AG10803 (cell line): ENCODE measurements at regions not wholly inside any gene's neighbourhood (a gene's known extent, or its start where the extent isn't known, plus 50 kb on each side); places are given as distances from the start of the nearest gene placed in this dataset.

ENCODE experiments used
- DNase-seq: peaks from one replicate; pipeline ENCODE4 v3.0.0; 2010; ENCODE audit warnings: low read depth
- H3K4me3 ChIP-seq: 2 replicates; pipeline ENCODE4 v1.5.1; 2011; ENCODE audit warnings: mild to moderate bottlenecking, low read length, control low read depth
- TF ChIP-seq, protein P1 (sequence below): conservative IDR thresholded peaks from 2 replicates; pipeline ENCODE4 v1.5.1; 2011; ENCODE audit warnings: mild to moderate bottlenecking, low read length, control low read depth, inconsistent platforms

DNA sequence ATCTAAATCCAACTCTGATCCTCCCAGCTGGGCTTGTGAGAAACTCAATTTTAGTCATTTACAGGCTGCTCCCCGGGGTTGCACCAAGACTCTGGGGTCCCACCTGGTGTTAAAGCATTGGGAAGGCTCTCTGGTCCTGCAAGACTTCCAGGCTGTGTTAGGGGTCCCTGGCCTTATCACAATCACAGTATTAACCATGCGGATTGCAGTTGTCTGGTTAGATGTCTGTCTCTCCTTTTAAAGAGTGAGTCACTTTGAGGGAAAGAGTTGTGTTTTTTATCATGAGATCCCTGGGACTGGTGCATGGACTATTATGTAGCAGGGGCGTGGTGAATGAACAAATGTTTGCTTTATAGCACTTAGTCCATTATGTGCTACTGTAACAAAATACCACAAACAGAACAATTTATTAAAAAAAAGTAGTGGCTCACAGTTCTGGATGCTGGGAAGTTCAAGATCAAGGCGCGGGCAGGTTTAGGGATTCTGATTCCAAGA, 531.4 kb downstream of the FUT8 start:
- TF ChIP-seq, protein P1, sequence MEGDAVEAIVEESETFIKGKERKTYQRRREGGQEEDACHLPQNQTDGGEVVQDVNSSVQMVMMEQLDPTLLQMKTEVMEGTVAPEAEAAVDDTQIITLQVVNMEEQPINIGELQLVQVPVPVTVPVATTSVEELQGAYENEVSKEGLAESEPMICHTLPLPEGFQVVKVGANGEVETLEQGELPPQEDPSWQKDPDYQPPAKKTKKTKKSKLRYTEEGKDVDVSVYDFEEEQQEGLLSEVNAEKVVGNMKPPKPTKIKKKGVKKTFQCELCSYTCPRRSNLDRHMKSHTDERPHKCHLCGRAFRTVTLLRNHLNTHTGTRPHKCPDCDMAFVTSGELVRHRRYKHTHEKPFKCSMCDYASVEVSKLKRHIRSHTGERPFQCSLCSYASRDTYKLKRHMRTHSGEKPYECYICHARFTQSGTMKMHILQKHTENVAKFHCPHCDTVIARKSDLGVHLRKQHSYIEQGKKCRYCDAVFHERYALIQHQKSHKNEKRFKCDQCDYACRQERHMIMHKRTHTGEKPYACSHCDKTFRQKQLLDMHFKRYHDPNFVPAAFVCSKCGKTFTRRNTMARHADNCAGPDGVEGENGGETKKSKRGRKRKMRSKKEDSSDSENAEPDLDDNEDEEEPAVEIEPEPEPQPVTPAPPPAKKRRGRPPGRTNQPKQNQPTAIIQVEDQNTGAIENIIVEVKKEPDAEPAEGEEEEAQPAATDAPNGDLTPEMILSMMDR, result no peak
- no peak overlapping the region for H3K4me3 ChIP-seq
- no peak for DNase-seq

DNA sequence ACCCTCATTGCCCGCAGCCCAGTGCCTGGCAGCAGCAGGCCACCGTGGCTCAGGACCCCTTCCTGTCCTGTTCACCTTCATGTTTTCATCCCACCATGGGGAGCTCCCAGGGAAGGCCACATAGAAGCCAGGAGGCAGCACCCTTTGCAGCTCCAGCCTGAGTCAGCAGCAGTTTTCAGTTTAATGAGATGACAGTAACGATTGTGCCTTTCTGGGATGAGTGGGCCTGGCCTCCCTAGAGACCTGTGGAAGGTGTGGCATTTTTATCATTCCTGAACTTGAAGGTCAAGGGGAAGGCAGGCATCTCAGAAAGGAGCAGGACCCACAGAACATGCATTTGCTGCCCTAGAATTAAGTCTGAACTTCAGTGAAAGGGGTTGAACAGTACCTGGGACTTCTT, 532.8 kb downstream of the FUT8 start:
- no peak for DNase-seq

DNA sequence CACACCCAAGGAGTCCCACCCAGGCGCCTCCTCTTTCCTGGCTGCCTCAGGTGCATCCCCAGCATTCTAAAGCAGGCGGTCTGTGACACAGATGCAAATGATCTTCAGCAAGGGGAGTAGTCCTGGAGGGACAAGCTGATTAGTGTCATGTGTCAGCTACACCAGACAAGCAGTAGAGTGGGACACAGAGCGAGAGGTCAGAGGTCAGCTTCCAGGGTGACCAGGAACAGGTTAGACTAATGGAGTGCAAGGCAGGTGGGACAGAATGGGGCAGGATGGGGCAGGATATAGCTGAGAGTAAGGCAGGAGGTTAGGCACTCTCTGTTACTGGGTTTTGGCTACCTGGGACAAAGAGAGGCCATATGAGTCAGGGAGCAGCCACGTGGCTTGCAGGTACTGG, 534.0 kb downstream of the FUT8 start:
- H3K4me3 ChIP-seq, result no peak overlapping the region
- TF ChIP-seq, protein P1, result no peak
- DNase-seq, result no peak

More for the DNA sequence above, 532.8 kb downstream of the FUT8 start:
- TF ChIP-seq, protein P1, result no peak
- H3K4me3 ChIP-seq, result no peak overlapping the region

DNA sequence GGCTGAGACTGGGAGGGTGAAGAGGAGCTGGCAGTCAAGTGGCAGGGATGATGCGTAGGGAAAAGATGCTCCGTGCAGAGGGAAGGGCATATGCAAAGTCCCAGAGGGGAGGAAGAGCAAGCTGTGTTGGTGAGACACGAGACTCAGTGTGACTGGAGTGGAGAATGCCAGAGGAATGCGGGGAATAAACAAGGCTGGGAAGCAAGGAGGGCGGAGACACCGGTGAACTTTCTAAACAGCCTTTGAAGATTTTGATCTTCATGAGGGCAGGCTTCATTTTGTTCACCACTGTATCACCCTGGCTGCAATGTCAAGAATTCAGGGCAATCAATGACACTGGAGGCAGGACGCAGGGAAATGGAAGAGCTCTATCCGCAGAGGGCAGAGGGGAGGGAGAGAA, 535.8 kb downstream of the FUT8 start:
- TF ChIP-seq, protein P1, result no peak

DNA sequence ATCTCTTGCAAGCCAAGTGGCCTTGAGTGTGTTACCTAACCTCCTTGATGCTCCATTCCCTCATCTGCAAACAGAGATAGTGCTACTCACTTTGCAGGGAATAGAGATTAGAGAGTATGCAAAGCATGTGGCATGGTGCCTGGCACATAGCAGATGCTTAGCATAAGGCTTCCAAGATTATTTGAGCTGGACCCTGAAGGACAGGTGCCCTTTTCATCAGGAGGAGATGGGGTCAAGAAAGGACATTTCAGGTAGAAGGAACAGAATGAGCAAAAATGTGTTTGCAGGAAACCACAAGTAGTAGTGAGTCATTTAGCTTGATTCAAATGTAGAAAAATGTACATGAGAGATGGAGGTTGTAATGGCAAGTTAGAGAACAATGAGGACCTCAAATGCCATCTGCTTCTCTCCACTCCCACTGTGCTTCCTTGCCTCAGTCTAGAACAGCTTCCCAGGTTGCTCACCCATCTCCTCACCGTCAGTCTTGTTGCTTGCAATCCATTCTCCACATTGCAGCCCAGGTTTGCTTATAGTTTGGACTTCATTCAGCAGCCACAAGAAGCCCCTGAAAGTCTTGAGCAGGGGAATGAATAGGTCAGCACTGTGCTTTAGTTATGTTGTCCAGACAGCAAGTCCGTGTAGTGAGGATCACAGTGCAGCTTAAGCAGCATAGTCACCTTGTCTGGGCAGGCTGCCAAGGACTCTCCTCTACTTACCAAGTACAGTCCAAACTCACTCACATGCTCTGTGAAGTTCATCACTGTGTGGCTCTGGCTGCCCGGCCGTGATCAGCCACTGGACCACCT, 536.3 kb upstream of the CCDC196 start:
- DNase-seq, result no peak
- no peak overlapping the region for H3K4me3 ChIP-seq
- TF ChIP-seq, protein P1, result no peak

More for the DNA sequence above, 535.8 kb downstream of the FUT8 start:
- no peak for DNase-seq
- H3K4me3 ChIP-seq, result no peak overlapping the region

DNA sequence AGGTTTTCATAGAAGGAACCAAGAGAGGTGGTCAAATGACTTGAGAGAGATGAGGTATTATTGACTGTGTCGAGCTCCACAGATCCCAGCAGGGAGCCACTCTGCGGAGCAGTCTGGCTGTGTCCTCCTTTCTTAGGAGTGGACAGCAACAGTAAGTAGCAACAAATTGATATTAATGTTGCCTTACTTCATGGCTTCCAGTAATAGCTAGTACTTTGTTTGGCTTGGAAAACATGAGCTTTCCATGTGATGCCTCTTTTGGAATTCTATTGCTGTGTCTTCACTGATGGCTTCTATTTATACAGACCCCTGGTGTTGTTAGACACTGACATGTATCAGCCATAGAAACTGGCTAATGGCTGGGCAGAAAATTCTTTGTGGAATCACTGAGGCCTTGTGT, 531.2 kb upstream of the CCDC196 start:
- no peak for DNase-seq
- no peak overlapping the region for H3K4me3 ChIP-seq
- TF ChIP-seq, protein P1, result no peak

DNA sequence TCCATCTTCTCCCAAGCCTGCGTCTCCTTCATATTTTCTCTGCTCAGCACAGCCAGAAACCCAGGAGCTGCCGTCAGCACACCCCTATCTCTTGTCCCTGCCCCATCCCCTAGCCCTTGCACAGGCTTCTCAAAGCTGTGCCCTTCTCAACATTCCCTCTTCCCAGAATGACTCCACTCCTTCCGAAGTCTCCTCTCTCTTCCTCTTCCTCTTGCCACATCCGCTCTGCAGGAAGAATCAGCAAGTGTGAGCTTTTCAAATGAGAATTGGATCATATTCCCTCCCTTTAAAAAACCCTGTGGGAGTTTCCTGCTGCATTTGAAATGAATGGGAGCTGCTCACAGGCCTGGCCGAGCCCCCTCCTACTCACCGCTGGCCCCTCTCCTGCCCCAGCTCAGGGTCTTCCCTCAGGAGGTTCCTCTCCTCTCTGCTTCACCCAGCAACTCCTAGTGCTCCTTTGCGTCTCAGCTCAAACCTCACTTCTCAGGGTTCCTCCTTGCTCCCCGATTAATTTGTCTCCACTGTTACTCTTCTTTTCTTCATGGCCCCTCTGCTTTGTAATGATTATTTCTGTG, 528.5 kb upstream of the CCDC196 start:
- H3K4me3 ChIP-seq, result no peak overlapping the region
- no peak for DNase-seq
- TF ChIP-seq, protein P1, result no peak
